ENCODE measurements at regions not wholly inside any gene's neighbourhood (a gene's known extent, or its start where the extent isn't known, plus 50 kb on each side); places are given as distances from the start of the nearest gene placed in this dataset.

DNA sequence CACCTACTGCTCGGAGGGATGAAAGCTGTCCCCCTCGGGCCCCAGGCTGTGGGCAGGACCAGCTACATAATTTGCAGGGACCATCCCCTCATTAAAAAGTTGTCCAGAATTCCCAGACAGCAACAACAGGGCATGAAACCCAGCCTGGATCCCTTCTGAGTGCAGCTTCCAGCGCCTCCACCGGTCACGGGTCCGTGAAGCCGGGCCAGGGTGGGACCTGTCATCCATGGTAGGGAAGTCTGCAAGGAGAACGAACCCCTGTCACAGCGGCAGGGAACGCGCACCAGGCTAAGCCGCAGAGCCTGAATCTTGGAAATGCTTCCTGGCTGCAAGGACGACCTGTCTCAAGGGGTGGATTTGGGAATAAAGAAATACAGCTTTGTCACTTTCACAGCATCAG, 214.2 kb downstream of the RBFOX3 start:
- no TSS peak for BruUV-seq (replicated peaks)
- DNase-seq (ENCODE audit: low read depth, low spot score) (no peak), ATAC-seq (no peak)
- peaks cover 11% of the 10 kb centered on the region for H3K27me3 ChIP-seq (ENCODE audit: control insufficient read depth, insufficient read depth, low read length)
- no peak for TF ChIP-seq REST (IDR thresholded peaks at IDR 0.05; ENCODE audit: insufficient read depth in 1 of 2, low read depth in 2 of 2, low read length in 1 of 2)
- TF ChIP-seq POLR2AphosphoS5 (IDR thresholded peaks at IDR 0.05; ENCODE audit: low read depth, low read length): no peak
- TF ChIP-seq SIN3A (IDR thresholded peaks at IDR 0.05; ENCODE audit: borderline replicate concordance, insufficient read depth, low read depth, low read length): no peak
- TF ChIP-seq, protein P1, sequence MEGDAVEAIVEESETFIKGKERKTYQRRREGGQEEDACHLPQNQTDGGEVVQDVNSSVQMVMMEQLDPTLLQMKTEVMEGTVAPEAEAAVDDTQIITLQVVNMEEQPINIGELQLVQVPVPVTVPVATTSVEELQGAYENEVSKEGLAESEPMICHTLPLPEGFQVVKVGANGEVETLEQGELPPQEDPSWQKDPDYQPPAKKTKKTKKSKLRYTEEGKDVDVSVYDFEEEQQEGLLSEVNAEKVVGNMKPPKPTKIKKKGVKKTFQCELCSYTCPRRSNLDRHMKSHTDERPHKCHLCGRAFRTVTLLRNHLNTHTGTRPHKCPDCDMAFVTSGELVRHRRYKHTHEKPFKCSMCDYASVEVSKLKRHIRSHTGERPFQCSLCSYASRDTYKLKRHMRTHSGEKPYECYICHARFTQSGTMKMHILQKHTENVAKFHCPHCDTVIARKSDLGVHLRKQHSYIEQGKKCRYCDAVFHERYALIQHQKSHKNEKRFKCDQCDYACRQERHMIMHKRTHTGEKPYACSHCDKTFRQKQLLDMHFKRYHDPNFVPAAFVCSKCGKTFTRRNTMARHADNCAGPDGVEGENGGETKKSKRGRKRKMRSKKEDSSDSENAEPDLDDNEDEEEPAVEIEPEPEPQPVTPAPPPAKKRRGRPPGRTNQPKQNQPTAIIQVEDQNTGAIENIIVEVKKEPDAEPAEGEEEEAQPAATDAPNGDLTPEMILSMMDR (IDR thresholded peaks at IDR 0.05): no peak
- no peak for TF ChIP-seq TCF7L2 (IDR thresholded peaks at IDR 0.05; ENCODE audit: low read depth, low read length)
- H3K9me3 ChIP-seq (ENCODE audit: control insufficient read depth, insufficient read depth, low read depth, low read length): no peaks in the 10 kb centered on the region
- peaks cover 11% of the 10 kb centered on the region; the same call in 1 of the 2 replicates for H3K4me1 ChIP-seq (ENCODE audit: control insufficient read depth, insufficient read depth, low read length)
- H3K4me3 ChIP-seq (ENCODE audit: low read depth in 2 of 2, low read length in 2 of 2): no peak overlapping the region
- no peak overlapping the region for H3K27ac ChIP-seq (ENCODE audit: low read length)
- in situ Hi-C loops (cut with HindIII; ENCODE audit: low pct_unique_long_range_greater_than_20kb, low sequenced_read_pairs): no loop called here
- ChIA-PET CTCF (interaction anchor here (0.6 to 0.7 kb wide), 2 partner anchors 310 to 925 kb away, joined by 3 read pairs; no protein-coding TSS in a partner anchor), POLR2A (no interaction called here)
- H3K36me3 ChIP-seq (ENCODE audit: control insufficient read depth, insufficient read depth, low read length): no peaks in the 10 kb centered on the region
- intact Hi-C loops (cut with micrococcal nuclease; ENCODE audit: unreplicated experiment): no loop called here

DNA sequence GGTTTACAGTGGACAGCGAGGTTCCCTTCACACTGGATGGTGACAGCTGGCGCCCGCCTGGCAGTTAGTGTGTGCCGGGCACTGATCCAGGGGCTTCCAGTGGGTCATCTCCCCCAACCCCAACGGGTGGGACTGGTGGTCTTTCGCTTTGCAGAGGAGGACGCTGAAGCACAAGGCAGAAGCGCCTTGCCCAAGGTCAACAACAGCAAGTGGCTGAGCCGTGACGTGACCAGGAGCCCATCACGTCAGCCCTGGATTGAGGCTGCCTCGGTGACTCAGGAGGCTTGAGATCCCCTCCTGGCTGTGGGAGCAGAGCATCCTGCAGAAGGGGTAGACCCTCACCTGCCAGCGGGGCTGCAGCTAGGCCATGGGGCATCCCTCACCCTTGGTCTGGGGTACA, 215.3 kb downstream of the RBFOX3 start:
- Histone ChIP-seq H3K4me3 (ENCODE audit: low read depth in 2 of 2, low read length in 2 of 2) (no peak overlapping the region), H3K9me3 (ENCODE audit: control insufficient read depth, insufficient read depth, low read depth, low read length) (no peaks in the 10 kb centered on the region), H3K4me1 (ENCODE audit: control insufficient read depth, insufficient read depth, low read length) (peaks cover 3% of the 10 kb centered on the region; the same call in 1 of the 2 replicates), H3K27ac (ENCODE audit: low read length) (no peak overlapping the region), H3K36me3 (ENCODE audit: control insufficient read depth, insufficient read depth, low read length) (no peaks in the 10 kb centered on the region), H3K27me3 (ENCODE audit: control insufficient read depth, insufficient read depth, low read length) (peaks cover 14% of the 10 kb centered on the region)
- intact Hi-C loops (cut with micrococcal nuclease; ENCODE audit: unreplicated experiment) (no loop called here), in situ Hi-C loops (cut with HindIII; ENCODE audit: low pct_unique_long_range_greater_than_20kb, low sequenced_read_pairs) (no loop called here)
- no TSS peak for BruUV-seq (replicated peaks)
- POLR2A ChIA-PET: no interaction called here
- no peak for ATAC-seq
- DNase-seq (ENCODE audit: low read depth, low spot score): no peak
- no peak for TF ChIP-seq TCF7L2 (IDR thresholded peaks at IDR 0.05; ENCODE audit: low read depth, low read length)
- TF ChIP-seq POLR2AphosphoS5 (IDR thresholded peaks at IDR 0.05; ENCODE audit: low read depth, low read length): no peak
- CTCF ChIA-PET: interaction anchor here (0.9 to 1.0 kb wide), 2 partner anchors 208 to 306 kb away, joined by 3 read pairs; no protein-coding TSS in a partner anchor

GRCh38 chr17:79395066-79395465, 215.8 kb downstream of the RBFOX3 start:
- ATAC-seq (no peak), DNase-seq (ENCODE audit: low read depth, low spot score) (no peak)
- TF ChIP-seq, protein P1 (IDR thresholded peaks at IDR 0.05): no peak
- TF ChIP-seq POLR2AphosphoS5 (IDR thresholded peaks at IDR 0.05; ENCODE audit: low read depth, low read length) (no peak), SIN3A (IDR thresholded peaks at IDR 0.05; ENCODE audit: borderline replicate concordance, insufficient read depth, low read depth, low read length) (no peak), REST (IDR thresholded peaks at IDR 0.05; ENCODE audit: insufficient read depth in 1 of 2, low read depth in 2 of 2, low read length in 1 of 2) (no peak), TCF7L2 (IDR thresholded peaks at IDR 0.05; ENCODE audit: low read depth, low read length) (no peak)
- Histone ChIP-seq H3K36me3 (ENCODE audit: control insufficient read depth, insufficient read depth, low read length) (no peaks in the 10 kb centered on the region), H3K4me3 (ENCODE audit: low read depth in 2 of 2, low read length in 2 of 2) (no peak overlapping the region), H3K4me1 (ENCODE audit: control insufficient read depth, insufficient read depth, low read length) (peaks cover 3% of the 10 kb centered on the region; the same call in 1 of the 2 replicates), H3K27ac (ENCODE audit: low read length) (no peak overlapping the region), H3K27me3 (ENCODE audit: control insufficient read depth, insufficient read depth, low read length) (peaks cover 14% of the 10 kb centered on the region), H3K9me3 (ENCODE audit: control insufficient read depth, insufficient read depth, low read depth, low read length) (no peaks in the 10 kb centered on the region)
- BruUV-seq (replicated peaks): no TSS peak
- intact Hi-C loops (cut with micrococcal nuclease; ENCODE audit: unreplicated experiment) (no loop called here), in situ Hi-C loops (cut with HindIII; ENCODE audit: low pct_unique_long_range_greater_than_20kb, low sequenced_read_pairs) (no loop called here)
- ChIA-PET CTCF (interaction anchor here (0.9 to 1.0 kb wide), 2 partner anchors 207 to 306 kb away, joined by 3 read pairs; no protein-coding TSS in a partner anchor), POLR2A (no interaction called here)
